ENCODE measurements at regions not wholly inside any gene's neighbourhood (a gene's known extent, or its start where the extent isn't known, plus 50 kb on each side); places are given as distances from the start of the nearest gene placed in this dataset.

DNA sequence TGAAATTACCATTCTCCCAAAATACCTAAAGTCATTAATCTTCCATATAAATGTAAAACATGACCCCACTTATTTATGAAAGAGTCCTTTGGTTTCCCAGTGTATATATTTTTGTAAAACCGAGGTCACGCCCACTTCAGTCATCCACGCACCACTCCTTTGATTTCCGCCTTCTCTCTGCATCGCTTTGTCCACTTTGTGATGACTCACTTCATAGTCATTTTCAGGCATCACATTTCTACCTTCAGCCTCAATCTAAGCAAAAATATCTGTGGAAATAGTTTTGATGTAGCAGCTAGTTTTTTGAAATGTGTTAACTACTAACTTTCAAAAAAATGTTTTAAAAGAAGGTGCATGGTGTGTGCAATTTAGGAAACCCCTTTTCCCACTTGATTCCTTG, 793.5 kb upstream of the SOX11 start:
- Mint-ChIP-seq H3K4me1 (ENCODE audit: low read depth) (no peaks in the 10 kb centered on the region), H3K27ac (no peak overlapping the region), H3K36me3 (ENCODE audit: low read depth) (no peaks in the 10 kb centered on the region), H3K4me3 (no peak overlapping the region), H3K27me3 (no peaks in the 10 kb centered on the region), H3K9me3 (peaks cover 12% of the 10 kb centered on the region)
- Histone ChIP-seq H3K27ac (ENCODE audit: low read depth in 1 of 2, low read length in 2 of 2) (no peak overlapping the region), H3K4me3 (ENCODE audit: low read length) (no peak overlapping the region), H3K4me1 (ENCODE audit: insufficient read depth, low read length) (no peaks in the 10 kb centered on the region), H3K9me3 (ENCODE audit: control insufficient read depth in 1 of 2, insufficient read depth in 1 of 2, low read length in 2 of 2) (peaks cover 0 to 24% of the 10 kb centered on the region in 2 experiments), H3K36me3 (ENCODE audit: insufficient read depth, low read length) (no peaks in the 10 kb centered on the region), H3K27me3 (ENCODE audit: control insufficient read depth in 1 of 2, insufficient read depth in 2 of 2, low read length in 2 of 2) (no peaks in the 10 kb centered on the region)
- intact Hi-C loops (cut with DNase I, micrococcal nuclease), result no loop called here
- DNase-seq (no peak), ATAC-seq (ENCODE audit: poor library complexity) (no peak)
- ChIA-PET CTCF (no interaction called here), POLR2A (no interaction called here)
- TF ChIP-seq, protein P1, sequence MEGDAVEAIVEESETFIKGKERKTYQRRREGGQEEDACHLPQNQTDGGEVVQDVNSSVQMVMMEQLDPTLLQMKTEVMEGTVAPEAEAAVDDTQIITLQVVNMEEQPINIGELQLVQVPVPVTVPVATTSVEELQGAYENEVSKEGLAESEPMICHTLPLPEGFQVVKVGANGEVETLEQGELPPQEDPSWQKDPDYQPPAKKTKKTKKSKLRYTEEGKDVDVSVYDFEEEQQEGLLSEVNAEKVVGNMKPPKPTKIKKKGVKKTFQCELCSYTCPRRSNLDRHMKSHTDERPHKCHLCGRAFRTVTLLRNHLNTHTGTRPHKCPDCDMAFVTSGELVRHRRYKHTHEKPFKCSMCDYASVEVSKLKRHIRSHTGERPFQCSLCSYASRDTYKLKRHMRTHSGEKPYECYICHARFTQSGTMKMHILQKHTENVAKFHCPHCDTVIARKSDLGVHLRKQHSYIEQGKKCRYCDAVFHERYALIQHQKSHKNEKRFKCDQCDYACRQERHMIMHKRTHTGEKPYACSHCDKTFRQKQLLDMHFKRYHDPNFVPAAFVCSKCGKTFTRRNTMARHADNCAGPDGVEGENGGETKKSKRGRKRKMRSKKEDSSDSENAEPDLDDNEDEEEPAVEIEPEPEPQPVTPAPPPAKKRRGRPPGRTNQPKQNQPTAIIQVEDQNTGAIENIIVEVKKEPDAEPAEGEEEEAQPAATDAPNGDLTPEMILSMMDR (IDR thresholded peaks at IDR 0.05), result no peak

DNA sequence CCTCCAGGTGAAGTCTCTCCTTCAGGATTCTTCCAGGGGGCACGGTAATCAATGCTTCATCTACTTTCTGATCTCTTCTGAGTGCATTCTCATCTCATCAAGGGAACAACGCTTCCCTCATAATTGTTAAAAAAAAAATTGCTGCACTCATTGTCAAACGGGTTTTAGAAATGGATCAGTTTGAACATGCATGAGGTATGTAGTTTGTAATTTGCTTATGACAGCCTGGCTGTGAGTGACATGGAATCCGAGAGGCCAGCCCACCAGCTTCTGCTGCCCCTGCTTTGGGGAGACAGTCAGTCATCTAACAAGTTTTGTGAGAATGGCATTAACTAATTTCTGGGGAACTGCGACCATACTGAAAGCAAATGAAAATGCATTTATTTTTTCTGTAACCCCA, 791.9 kb upstream of the SOX11 start:
- TF ChIP-seq, protein P1 (IDR thresholded peaks at IDR 0.05), result no peak
- Histone ChIP-seq H3K4me3 (ENCODE audit: low read length) (no peak overlapping the region), H3K4me1 (ENCODE audit: insufficient read depth, low read length) (no peaks in the 10 kb centered on the region), H3K27ac (ENCODE audit: low read depth in 1 of 2, low read length in 2 of 2) (no peak overlapping the region), H3K36me3 (ENCODE audit: insufficient read depth, low read length) (no peaks in the 10 kb centered on the region), H3K27me3 (ENCODE audit: control insufficient read depth in 1 of 2, insufficient read depth in 2 of 2, low read length in 2 of 2) (no peaks in the 10 kb centered on the region), H3K9me3 (ENCODE audit: control insufficient read depth in 1 of 2, insufficient read depth in 1 of 2, low read length in 2 of 2) (peaks cover 0 to 17% of the 10 kb centered on the region in 2 experiments)
- ChIA-PET POLR2A (no interaction called here), CTCF (no interaction called here)
- Mint-ChIP-seq H3K27me3 (no peaks in the 10 kb centered on the region), H3K27ac (no peak overlapping the region), H3K4me3 (no peak overlapping the region), H3K9me3 (peaks cover 12% of the 10 kb centered on the region), H3K36me3 (ENCODE audit: low read depth) (no peaks in the 10 kb centered on the region), H3K4me1 (ENCODE audit: low read depth) (no peaks in the 10 kb centered on the region)
- DNase-seq, result no peak
- no peak for ATAC-seq (ENCODE audit: poor library complexity)
- intact Hi-C loops (cut with DNase I, micrococcal nuclease), result no loop called here

DNA sequence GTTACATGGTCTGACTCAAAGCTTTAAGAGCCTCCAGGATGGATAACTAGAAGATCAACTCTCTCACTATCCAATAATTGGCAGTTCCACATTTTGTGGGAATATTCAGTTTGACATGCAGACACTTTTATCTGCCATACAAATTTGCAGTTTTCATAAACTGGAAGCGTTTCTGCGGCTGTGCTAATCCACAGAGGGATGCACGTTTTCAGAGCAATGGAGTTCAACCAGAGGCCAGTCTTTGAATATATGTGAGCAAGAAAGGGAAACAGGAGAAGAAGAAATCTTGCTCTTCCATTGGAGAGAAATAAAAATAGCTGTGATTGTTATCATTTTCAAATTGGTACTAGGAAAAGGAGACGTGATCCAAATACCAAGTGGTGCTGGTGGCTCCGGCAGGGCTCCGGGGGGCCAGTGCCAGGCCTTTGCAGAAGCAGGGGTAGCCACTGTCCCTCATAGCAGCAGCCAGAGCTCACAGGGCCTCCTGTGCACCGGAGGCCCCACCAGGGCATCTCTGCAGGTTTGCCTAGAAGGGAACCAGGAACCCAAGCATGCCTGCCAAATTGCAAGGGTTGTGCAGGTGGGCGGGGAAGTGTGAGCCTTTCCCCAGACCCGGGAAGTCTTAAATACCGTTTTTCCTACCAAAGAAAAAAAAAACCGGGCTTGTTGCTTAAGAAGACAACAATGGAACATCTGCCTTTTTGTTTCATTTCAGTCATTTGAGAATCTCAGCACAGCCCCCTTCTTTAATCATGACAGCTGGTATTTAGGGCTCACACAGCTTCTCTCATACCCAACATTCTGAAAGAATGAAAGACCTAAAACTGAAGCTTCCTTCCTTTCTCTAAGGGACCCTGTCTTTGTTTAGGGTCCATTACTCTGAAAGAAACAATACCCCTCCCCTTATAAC, 791.1 kb upstream of the SOX11 start:
- TF ChIP-seq, protein P1 (IDR thresholded peaks at IDR 0.05), result no peak
- intact Hi-C loops (cut with DNase I, micrococcal nuclease), result no loop called here
- Histone ChIP-seq H3K4me1 (ENCODE audit: insufficient read depth, low read length) (no peaks in the 10 kb centered on the region), H3K27ac (ENCODE audit: low read depth in 1 of 2, low read length in 2 of 2) (no peak overlapping the region), H3K9me3 (ENCODE audit: control insufficient read depth in 1 of 2, insufficient read depth in 1 of 2, low read length in 2 of 2) (peaks cover 0 to 17% of the 10 kb centered on the region in 2 experiments), H3K27me3 (ENCODE audit: control insufficient read depth in 1 of 2, insufficient read depth in 2 of 2, low read length in 2 of 2) (no peaks in the 10 kb centered on the region), H3K4me3 (ENCODE audit: low read length) (no peak overlapping the region), H3K36me3 (ENCODE audit: insufficient read depth, low read length) (no peaks in the 10 kb centered on the region)
- Mint-ChIP-seq H3K4me3 (no peak overlapping the region), H3K9me3 (peaks cover 16% of the 10 kb centered on the region), H3K27me3 (no peaks in the 10 kb centered on the region), H3K36me3 (ENCODE audit: low read depth) (no peaks in the 10 kb centered on the region), H3K4me1 (ENCODE audit: low read depth) (no peaks in the 10 kb centered on the region), H3K27ac (no peak overlapping the region)
- ATAC-seq (ENCODE audit: poor library complexity) (no peak), DNase-seq (no peak)
- ChIA-PET POLR2A (no interaction called here), CTCF (no interaction called here)

All from CD4-positive, alpha-beta T cell (primary cell).